HUES6 (cell line): ENCODE measurements at regions not wholly inside any gene's neighbourhood (a gene's known extent, or its start where the extent isn't known, plus 50 kb on each side); places are given as distances from the start of the nearest gene placed in this dataset.
A peak's percentile ranks its signal among the peaks of the same experiment; 100 is the strongest.
"Not testable (repeated sequence)": the region's sequence is repeated elsewhere in the genome, so short reads cannot be mapped to it uniquely, and the experiment has no call there.

Source experiments
- H3K27ac ChIP-seq: 2 replicates; pipeline ENCODE4 v1.7.0; 2013; ENCODE audit warnings: low read depth, mild to moderate bottlenecking, low read length, inconsistent platforms
- H3K27me3 ChIP-seq: 2 replicates; pipeline ENCODE4 v1.6.1; 2013; ENCODE audit warnings: low read length; ENCODE audit not compliant: control insufficient read depth, insufficient read depth
- H3K36me3 ChIP-seq: 2 replicates; pipeline ENCODE4 v1.6.1; 2013; ENCODE audit warnings: low read length; ENCODE audit not compliant: control insufficient read depth, insufficient read depth
- H3K4me1 ChIP-seq: 2 replicates; pipeline ENCODE4 v1.6.1; 2013; ENCODE audit warnings: low read length; ENCODE audit not compliant: control insufficient read depth, insufficient read depth
- H3K4me3 ChIP-seq: 2 replicates; pipeline ENCODE4 v1.5.1; 2013; ENCODE audit warnings: low read depth, low read length
- H3K9ac ChIP-seq: one replicate; pipeline ENCODE4 v1.6.1; 2013; ENCODE audit warnings: mild to moderate bottlenecking, low read length
- H3K9me3 ChIP-seq: 2 replicates; pipeline ENCODE4 v1.6.1; 2013; ENCODE audit warnings: low read depth, low read length; ENCODE audit not compliant: control insufficient read depth, insufficient read depth

GRCh38 chr16:65746941-65747340, 619.5 kb upstream of the CDH5 start:
- H3K9ac ChIP-seq = no peak overlapping the region
- no peak overlapping the region for H3K27ac ChIP-seq
- no peak overlapping the region for H3K4me3 ChIP-seq
- H3K9me3 ChIP-seq = no peaks in the 10 kb centered on the region
- no peaks in the 10 kb centered on the region for H3K27me3 ChIP-seq
- H3K36me3 ChIP-seq = no peaks in the 10 kb centered on the region
- H3K4me1 ChIP-seq = peaks cover 11% of the 10 kb centered on the region; the same call in 1 of the 2 replicates

GRCh38 chr16:65745201-65745708, 621.2 kb upstream of the CDH5 start:
- Histone ChIP-seq H3K27ac (no peak overlapping the region), H3K4me1 (peaks cover 8% of the 10 kb centered on the region; the same call in 1 of the 2 replicates), H3K9ac (no peak overlapping the region), H3K36me3 (no peaks in the 10 kb centered on the region), H3K9me3 (no peaks in the 10 kb centered on the region), H3K27me3 (no peaks in the 10 kb centered on the region), H3K4me3 (no peak overlapping the region)

- Histone ChIP-seq H3K27ac (no peak overlapping the region), H3K27me3 (no peaks in the 10 kb centered on the region), H3K36me3 (no peaks in the 10 kb centered on the region), H3K9me3 (no peaks in the 10 kb centered on the region), H3K4me1 (peaks cover 6% of the 10 kb centered on the region; the same call in 1 of the 2 replicates), H3K9ac (no peak overlapping the region), H3K4me3 (no peak overlapping the region)
These were observed 622.1 kb upstream of the CDH5 start for GRCh38 chr16:65744401-65744800.

GRCh38 chr16:65743558-65743957, 621.7 kb upstream of the CDH11 start:
- H3K4me3 ChIP-seq = no peak overlapping the region
- no peaks in the 10 kb centered on the region for H3K4me1 ChIP-seq
- H3K9ac ChIP-seq = no peak overlapping the region
- no peak overlapping the region for H3K27ac ChIP-seq
- H3K36me3 ChIP-seq = no peaks in the 10 kb centered on the region
- H3K9me3 ChIP-seq = no peaks in the 10 kb centered on the region
- H3K27me3 ChIP-seq = no peaks in the 10 kb centered on the region

GRCh38 chr16:65740711-65741110, 618.8 kb upstream of the CDH11 start:
- Histone ChIP-seq H3K9me3 (no peaks in the 10 kb centered on the region), H3K36me3 (no peaks in the 10 kb centered on the region), H3K27me3 (no peaks in the 10 kb centered on the region), H3K9ac (no peak overlapping the region), H3K4me1 (peaks cover 9% of the 10 kb centered on the region), H3K27ac (no peak overlapping the region), H3K4me3 (no peak overlapping the region)

GRCh38 chr16:65739518-65739917, 617.7 kb upstream of the CDH11 start:
- H3K36me3 ChIP-seq = no peaks in the 10 kb centered on the region
- H3K4me1 ChIP-seq = peaks cover 9% of the 10 kb centered on the region
- H3K27ac ChIP-seq = no peak overlapping the region
- no peaks in the 10 kb centered on the region for H3K27me3 ChIP-seq
- no peak overlapping the region for H3K9ac ChIP-seq
- no peak overlapping the region for H3K4me3 ChIP-seq
- H3K9me3 ChIP-seq = no peaks in the 10 kb centered on the region; the same call in 1 of the 2 replicates

GRCh38 chr16:65737831-65738230, 616.0 kb upstream of the CDH11 start:
- peaks cover 9% of the 10 kb centered on the region for H3K4me1 ChIP-seq
- no peak overlapping the region for H3K4me3 ChIP-seq
- no peaks in the 10 kb centered on the region for H3K27me3 ChIP-seq
- H3K36me3 ChIP-seq = no peaks in the 10 kb centered on the region
- H3K27ac ChIP-seq = no peak overlapping the region
- H3K9ac ChIP-seq = no peak overlapping the region
- no peaks in the 10 kb centered on the region; the same call in 1 of the 2 replicates for H3K9me3 ChIP-seq

- H3K36me3 ChIP-seq, H3K9ac ChIP-seq, H3K27me3 ChIP-seq, H3K9me3 ChIP-seq, H3K27ac ChIP-seq, H3K4me3 ChIP-seq, H3K4me1 ChIP-seq: not testable (repeated sequence)
These were observed 613.8 kb upstream of the CDH11 start for GRCh38 chr16:65735615-65736014.

- H3K27ac ChIP-seq = no peak overlapping the region
- H3K9me3 ChIP-seq = peaks cover 18% of the 10 kb centered on the region
These were observed 611.9 kb upstream of the CDH11 start for GRCh38 chr16:65733721-65734120.

GRCh38 chr16:65731833-65732232, 610.0 kb upstream of the CDH11 start:
- Histone ChIP-seq H3K9me3 (peaks cover 18% of the 10 kb centered on the region), H3K9ac (no peak overlapping the region), H3K27me3 (no peaks in the 10 kb centered on the region), H3K4me1 (peaks cover 22% of the 10 kb centered on the region), H3K27ac (no peak overlapping the region), H3K36me3 (no peaks in the 10 kb centered on the region), H3K4me3 (no peak overlapping the region)

More at GRCh38 chr16:65733721-65734120, 611.9 kb upstream of the CDH11 start:
- peaks cover 15% of the 10 kb centered on the region for H3K4me1 ChIP-seq
- no peak overlapping the region for H3K9ac ChIP-seq
- H3K36me3 ChIP-seq = no peaks in the 10 kb centered on the region
- no peak overlapping the region for H3K4me3 ChIP-seq
- H3K27me3 ChIP-seq = no peaks in the 10 kb centered on the region

- H3K9ac ChIP-seq = no peak overlapping the region
- H3K4me1 ChIP-seq = peaks cover 42% of the 10 kb centered on the region
- no peaks in the 10 kb centered on the region for H3K36me3 ChIP-seq
- H3K27me3 ChIP-seq = no peaks in the 10 kb centered on the region
- H3K27ac ChIP-seq = 0 out of 2 replicates have a peak overlapping the region, but pooled peaks have one; percentile 29
- no peak overlapping the region for H3K4me3 ChIP-seq
- peaks cover 18% of the 10 kb centered on the region for H3K9me3 ChIP-seq
These were observed 606.8 kb upstream of the CDH11 start for GRCh38 chr16:65728652-65729051.

- H3K9me3 ChIP-seq = peaks cover 18% of the 10 kb centered on the region
- no peaks in the 10 kb centered on the region for H3K36me3 ChIP-seq
- H3K27ac ChIP-seq = no peak overlapping the region
- H3K9ac ChIP-seq = no peak overlapping the region
- H3K27me3 ChIP-seq = no peaks in the 10 kb centered on the region
- H3K4me3 ChIP-seq = no peak overlapping the region
- peaks cover 42% of the 10 kb centered on the region for H3K4me1 ChIP-seq
These were observed 606.3 kb upstream of the CDH11 start for GRCh38 chr16:65728167-65728566.
